GM21360 (cell line): ENCODE measurements at regions not wholly inside any gene's neighbourhood (a gene's known extent, or its start where the extent isn't known, plus 50 kb on each side); places are given as distances from the start of the nearest gene placed in this dataset.

ENCODE experiments used
- ATAC-seq: cut with Tn5 transposase; IDR thresholded peaks from one replicate; pipeline ENCODE4 v1.9.1; 2021; ENCODE audit warnings: mild to moderate bottlenecking, moderate library complexity; ENCODE audit not compliant: unreplicated experiment

GRCh38 chr2:37588316-37588777 lies 83.1 kb downstream of the CDC42EP3 start:
- no peak for ATAC-seq

DNA sequence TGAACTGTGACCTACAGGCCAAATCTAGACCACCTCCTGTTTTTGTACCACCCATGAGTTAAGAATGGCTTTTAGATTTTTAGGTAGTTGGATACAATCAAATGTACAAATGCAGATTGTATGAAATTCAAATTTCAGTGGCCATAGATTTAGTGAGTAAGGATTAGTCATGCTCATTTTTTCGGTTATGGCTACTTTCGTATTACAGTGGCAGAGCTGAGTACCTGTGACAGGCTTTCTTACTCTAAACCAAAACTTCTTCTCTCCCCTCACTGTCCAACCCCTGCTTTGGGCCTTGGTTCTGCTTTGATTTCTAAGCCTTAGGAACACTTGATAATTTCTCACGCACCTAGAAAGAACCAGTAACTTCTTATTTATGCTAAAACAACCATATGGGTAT lies 82.1 kb downstream of the CDC42EP3 start:
- no peak for ATAC-seq

GRCh38 chr2:37590119-37590571 lies 81.3 kb downstream of the CDC42EP3 start:
- ATAC-seq: no peak
